ENCODE measurements at regions not wholly inside any gene's neighbourhood (a gene's known extent, or its start where the extent isn't known, plus 50 kb on each side); places are given as distances from the start of the nearest gene placed in this dataset.

DNA sequence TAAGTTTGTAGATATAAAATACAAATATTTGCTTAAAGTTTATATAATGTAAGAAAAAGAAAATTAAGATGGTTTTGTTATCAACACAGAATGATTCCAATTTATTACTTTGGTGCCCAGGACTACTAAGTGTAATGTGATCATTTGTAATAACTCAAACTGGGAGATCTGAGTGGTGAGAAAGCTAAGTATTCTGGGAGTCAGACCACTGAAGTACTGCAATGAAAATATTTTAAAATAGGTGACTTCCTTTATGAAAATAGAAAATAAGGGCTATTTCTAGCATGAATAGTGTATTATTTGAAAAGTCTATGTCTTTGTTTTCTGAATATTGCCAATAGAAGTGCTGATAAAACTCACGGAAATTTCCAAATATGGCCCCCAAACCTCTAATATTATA lies 305.6 kb upstream of the MAN1A1 start:
- H3K27ac ChIP-seq: no peak overlapping the region
- H3K27me3 ChIP-seq (ENCODE audit: insufficient read depth, low read depth, severe bottlenecking): no peaks in the 10 kb centered on the region
- H3K4me3 ChIP-seq (ENCODE audit: low read depth, low read length): no peak overlapping the region
- H3K9me3 ChIP-seq (ENCODE audit: severe bottlenecking): no peaks in the 10 kb centered on the region
- TF ChIP-seq, protein P1, sequence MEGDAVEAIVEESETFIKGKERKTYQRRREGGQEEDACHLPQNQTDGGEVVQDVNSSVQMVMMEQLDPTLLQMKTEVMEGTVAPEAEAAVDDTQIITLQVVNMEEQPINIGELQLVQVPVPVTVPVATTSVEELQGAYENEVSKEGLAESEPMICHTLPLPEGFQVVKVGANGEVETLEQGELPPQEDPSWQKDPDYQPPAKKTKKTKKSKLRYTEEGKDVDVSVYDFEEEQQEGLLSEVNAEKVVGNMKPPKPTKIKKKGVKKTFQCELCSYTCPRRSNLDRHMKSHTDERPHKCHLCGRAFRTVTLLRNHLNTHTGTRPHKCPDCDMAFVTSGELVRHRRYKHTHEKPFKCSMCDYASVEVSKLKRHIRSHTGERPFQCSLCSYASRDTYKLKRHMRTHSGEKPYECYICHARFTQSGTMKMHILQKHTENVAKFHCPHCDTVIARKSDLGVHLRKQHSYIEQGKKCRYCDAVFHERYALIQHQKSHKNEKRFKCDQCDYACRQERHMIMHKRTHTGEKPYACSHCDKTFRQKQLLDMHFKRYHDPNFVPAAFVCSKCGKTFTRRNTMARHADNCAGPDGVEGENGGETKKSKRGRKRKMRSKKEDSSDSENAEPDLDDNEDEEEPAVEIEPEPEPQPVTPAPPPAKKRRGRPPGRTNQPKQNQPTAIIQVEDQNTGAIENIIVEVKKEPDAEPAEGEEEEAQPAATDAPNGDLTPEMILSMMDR (IDR thresholded peaks at IDR 0.05; ENCODE audit: low read depth, low read length): no peak
- H3K36me3 ChIP-seq: no peaks in the 10 kb centered on the region
- no peak for DNase-seq

DNA sequence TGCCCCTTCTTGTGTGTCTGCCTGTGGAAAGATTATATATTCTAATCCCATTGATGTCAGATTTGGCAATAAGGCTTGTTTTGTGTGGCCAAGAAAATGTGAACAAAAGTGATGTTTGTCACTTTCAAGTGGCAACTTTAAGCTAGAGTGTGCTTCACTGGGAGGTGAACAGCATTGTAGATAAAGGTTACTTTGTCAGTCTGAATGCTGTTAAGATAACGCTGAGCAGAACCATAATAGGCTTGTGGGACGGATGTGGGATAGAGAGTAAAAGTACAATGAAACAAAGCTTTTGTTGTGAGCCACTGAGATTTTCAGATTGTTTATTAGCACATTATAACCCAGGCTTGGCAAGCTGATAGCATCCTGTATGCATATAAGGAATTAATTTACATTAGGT lies 303.8 kb upstream of the MAN1A1 start:
- Histone ChIP-seq H3K27me3 (ENCODE audit: insufficient read depth, low read depth, severe bottlenecking) (no peaks in the 10 kb centered on the region), H3K27ac (no peak overlapping the region), H3K9me3 (ENCODE audit: severe bottlenecking) (no peaks in the 10 kb centered on the region), H3K36me3 (no peaks in the 10 kb centered on the region), H3K4me3 (ENCODE audit: low read depth, low read length) (no peak overlapping the region)
- TF ChIP-seq, protein P1 (IDR thresholded peaks at IDR 0.05; ENCODE audit: low read depth, low read length): no peak
- no peak for DNase-seq

- no peaks in the 10 kb centered on the region for H3K36me3 ChIP-seq
- no peak overlapping the region for H3K4me3 ChIP-seq (ENCODE audit: low read depth, low read length)
- H3K9me3 ChIP-seq (ENCODE audit: severe bottlenecking): no peaks in the 10 kb centered on the region
- TF ChIP-seq, protein P1 (IDR thresholded peaks at IDR 0.05; ENCODE audit: low read depth, low read length): no peak
- DNase-seq: no peak
- H3K27ac ChIP-seq: no peak overlapping the region
- H3K27me3 ChIP-seq (ENCODE audit: insufficient read depth, low read depth, severe bottlenecking): no peaks in the 10 kb centered on the region
Observed at GRCh38 chr6:119649531-119649930, 300.0 kb upstream of the MAN1A1 start.

GRCh38 chr6:119647309-119647708 lies 297.7 kb upstream of the MAN1A1 start:
- no peaks in the 10 kb centered on the region for H3K9me3 ChIP-seq (ENCODE audit: severe bottlenecking)
- no peak overlapping the region for H3K4me3 ChIP-seq (ENCODE audit: low read depth, low read length)
- H3K27me3 ChIP-seq (ENCODE audit: insufficient read depth, low read depth, severe bottlenecking): no peaks in the 10 kb centered on the region
- TF ChIP-seq, protein P1 (IDR thresholded peaks at IDR 0.05; ENCODE audit: low read depth, low read length): no peak
- DNase-seq: no peak
- H3K27ac ChIP-seq: no peak overlapping the region
- no peaks in the 10 kb centered on the region for H3K36me3 ChIP-seq

DNA sequence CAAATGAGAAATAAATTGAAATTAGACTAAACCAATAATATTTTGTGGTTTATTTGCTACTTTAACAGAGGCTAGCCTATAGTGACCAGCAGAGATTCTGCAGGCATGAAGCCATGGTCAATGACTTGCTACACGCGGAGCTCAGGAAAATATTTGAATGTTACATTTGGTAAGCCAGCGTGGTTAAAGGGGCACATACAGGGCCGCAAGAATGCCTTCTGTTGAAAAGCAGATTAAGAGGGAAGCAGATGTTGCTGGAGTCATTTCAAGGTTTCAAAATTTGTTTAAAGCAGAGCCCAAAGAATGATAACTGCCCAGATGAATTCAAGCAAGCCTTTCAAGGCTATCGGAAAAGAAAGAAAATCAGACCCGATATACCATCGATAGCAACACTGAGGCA lies 294.3 kb upstream of the MAN1A1 start:
- TF ChIP-seq, protein P1 (IDR thresholded peaks at IDR 0.05; ENCODE audit: low read depth, low read length): no peak
- Histone ChIP-seq H3K27me3 (ENCODE audit: insufficient read depth, low read depth, severe bottlenecking) (no peaks in the 10 kb centered on the region), H3K27ac (no peak overlapping the region), H3K9me3 (ENCODE audit: severe bottlenecking) (no peaks in the 10 kb centered on the region), H3K4me3 (ENCODE audit: low read depth, low read length) (no peak overlapping the region), H3K36me3 (no peaks in the 10 kb centered on the region)
- no peak for DNase-seq

GRCh38 chr6:119637768-119638167 lies 288.2 kb upstream of the MAN1A1 start:
- H3K9me3 ChIP-seq (ENCODE audit: severe bottlenecking): no peaks in the 10 kb centered on the region
- H3K4me3 ChIP-seq (ENCODE audit: low read depth, low read length): no peak overlapping the region
- no peaks in the 10 kb centered on the region for H3K27me3 ChIP-seq (ENCODE audit: insufficient read depth, low read depth, severe bottlenecking)
- DNase-seq: no peak
- H3K27ac ChIP-seq: no peak overlapping the region
- TF ChIP-seq, protein P1 (IDR thresholded peaks at IDR 0.05; ENCODE audit: low read depth, low read length): no peak
- H3K36me3 ChIP-seq: no peaks in the 10 kb centered on the region
